SK-N-SH (cell line): ENCODE measurements at regions not wholly inside any gene's neighbourhood (a gene's known extent, or its start where the extent isn't known, plus 50 kb on each side); places are given as distances from the start of the nearest gene placed in this dataset.

Experiments used
- CTCF ChIA-PET: fragments of 300-600, 350-600 bp; formaldehyde crosslinking; extraction: SDS; loops from one replicate; lab custom pipeline; 2021; lab: Yijun Ruan, JAX
- POLR2A ChIA-PET: fragments of 350-600 bp; sonication (Branson Sonifier 250); formaldehyde crosslinking; extraction: SDS; loops from one replicate; lab custom pipeline; 2020; ENCODE audit warnings: antibody characterized with exemption, inconsistent platforms; lab: Yijun Ruan, JAX
- DNase-seq: peaks from one replicate; pipeline ENCODE4 v3.0.0; 2012
- H2AFZ ChIP-seq: fragments of 200-600 bp; sonication (generic); 2 replicates; pipeline ENCODE4 v1.8.1; 2016; ENCODE audit warnings: antibody characterized with exemption, mild to moderate bottlenecking, low read depth
- H3F3A ChIP-seq: fragments of 200-600 bp; sonication (generic); replicated peaks from 2 replicates; pipeline ENCODE3; 2016; ENCODE audit warnings: antibody characterized with exemption, mild to moderate bottlenecking; ENCODE audit not compliant: insufficient read depth
- H3K27ac ChIP-seq, 2 experiments: fragments of 200-500 bp in 1 of 2; fragments of 200-600 bp in 1 of 2; sonication (Bioruptor generic) in 1 of 2; sonication (generic), shearing (Covaris generic) in 1 of 2; 2 replicates each; pipeline versions ENCODE4 v1.5.1 to v1.6.1; 2014 to 2016; ENCODE audit warnings: low read depth in 2 of 2, inconsistent platforms in 1 of 2, low read length in 1 of 2, mild to moderate bottlenecking in 1 of 2, mixed read lengths in 1 of 2
- H3K27me3 ChIP-seq: fragments of 200-600 bp; sonication (generic), shearing (Covaris generic); 2 replicates; pipeline ENCODE4 v1.6.1; 2016; ENCODE audit warnings: mixed run types; ENCODE audit not compliant: insufficient read depth
- H3K36me3 ChIP-seq, 2 experiments: fragments of 200-500 bp in 1 of 2; fragments of 200-600 bp in 1 of 2; sonication (Bioruptor generic) in 1 of 2; sonication (generic) in 1 of 2; replicated peaks in 1 of 2; 2 replicates each; pipeline versions ENCODE3 to v1.5.1; 2014 to 2016; ENCODE audit warnings: low read length in 1 of 2, mild to moderate bottlenecking in 1 of 2; ENCODE audit not compliant: insufficient read depth in 2 of 2, control insufficient read depth in 1 of 2
- H3K4me1 ChIP-seq, 2 experiments: fragments of 200-500 bp in 1 of 2; fragments of 200-600 bp in 1 of 2; sonication (Bioruptor generic) in 1 of 2; sonication (generic), shearing (Covaris generic) in 1 of 2; 2 replicates each; pipeline versions ENCODE4 v1.5.1 to v1.6.1; 2014 to 2016; ENCODE audit warnings: low read depth in 1 of 2, low read length in 1 of 2, mixed run types in 1 of 2; ENCODE audit not compliant: insufficient read depth in 2 of 2, control insufficient read depth in 1 of 2
- H3K4me2 ChIP-seq: fragments of 200-600 bp; sonication (generic), shearing (Covaris generic); 2 replicates; pipeline ENCODE4 v1.6.1; 2017; ENCODE audit warnings: mixed run types
- H3K4me3 ChIP-seq, 2 experiments: fragments of 200-500 bp in 1 of 2; fragments of 200-600 bp in 1 of 2; sonication (Bioruptor generic) in 1 of 2; sonication (generic), shearing (Covaris generic) in 1 of 2; 2 replicates each; pipeline versions ENCODE4 v1.5.1 to v1.8.1; 2014 to 2016; ENCODE audit warnings: low read depth in 2 of 2, inconsistent platforms in 1 of 2, low read length in 1 of 2, mild to moderate bottlenecking in 1 of 2, mixed read lengths in 1 of 2, moderate library complexity in 1 of 2
- H3K79me2 ChIP-seq: fragments of 200-600 bp; sonication (generic); 2 replicates; pipeline ENCODE4 v1.8.1; 2017; ENCODE audit warnings: mild to moderate bottlenecking; ENCODE audit not compliant: insufficient read depth
- H3K9ac ChIP-seq: fragments of 200-600 bp; sonication (generic); 2 replicates; pipeline ENCODE4 v1.6.1; 2017; ENCODE audit warnings: mixed run types
- H3K9me2 ChIP-seq: fragments of 200-600 bp; sonication (generic); 2 replicates; pipeline ENCODE4 v1.6.1; 2017; ENCODE audit warnings: mixed run types
- H3K9me3 ChIP-seq: fragments of 200-600 bp; sonication (generic); 2 replicates; pipeline ENCODE4 v1.6.1; 2017; ENCODE audit warnings: mixed run types, mild to moderate bottlenecking, moderate library complexity
- H4K20me1 ChIP-seq: fragments of 200-600 bp; sonication (generic); 2 replicates; pipeline ENCODE4 v1.6.1; 2017; ENCODE audit warnings: mild to moderate bottlenecking, mixed run types; ENCODE audit not compliant: insufficient read depth
- CHD2 ChIP-seq: fragments of 150-350 bp; IDR thresholded peaks from 2 replicates; pipeline ENCODE4 v1.6.1; 2018; ENCODE audit warnings: low read length; ENCODE audit not compliant: partially characterized antibody
- CTCF ChIP-seq: fragments of 200-600 bp; sonication (generic); IDR thresholded peaks from 2 replicates; pipeline ENCODE4 v1.6.1; 2017; ENCODE audit warnings: antibody characterized with exemption, mild to moderate bottlenecking, moderate library complexity
- ELF1 ChIP-seq: IDR thresholded peaks from 2 replicates; pipeline ENCODE4 v1.4.0; 2012
- FOXJ3 ChIP-seq: sonication (generic); formaldehyde crosslinking; IDR thresholded peaks from 2 replicates; pipeline ENCODE4 v1.5.1; 2020; ENCODE audit warnings: mild to moderate bottlenecking, missing genetic modification reagents
- GABPA ChIP-seq: IDR thresholded peaks from 2 replicates; pipeline ENCODE4 v1.4.0; 2012; ENCODE audit warnings: low read depth, mild to moderate bottlenecking
- GATA2 ChIP-seq: sonication (generic); formaldehyde crosslinking; IDR thresholded peaks from 2 replicates; pipeline ENCODE4 v1.5.0; 2020; ENCODE audit warnings: mild to moderate bottlenecking, missing genetic modification reagents
- MAX ChIP-seq: IDR thresholded peaks from 2 replicates; pipeline ENCODE4 v1.4.0; 2012; ENCODE audit warnings: low read depth
- MEF2A ChIP-seq: IDR thresholded peaks from 2 replicates; pipeline ENCODE4 v1.4.0; 2012; ENCODE audit warnings: low read depth, borderline replicate concordance
- NFIC ChIP-seq: IDR thresholded peaks from 2 replicates; pipeline ENCODE4 v1.4.0; 2012; ENCODE audit warnings: borderline replicate concordance
- PBX3 ChIP-seq: IDR thresholded peaks from 2 replicates; pipeline ENCODE4; 2012
- POLR2AphosphoS5 ChIP-seq: IDR thresholded peaks from 2 replicates; pipeline ENCODE4 v1.6.1; 2012; ENCODE audit warnings: low read depth, low read length
- RCOR1 ChIP-seq: fragments of 150-350 bp; IDR thresholded peaks from 2 replicates; pipeline ENCODE4 v1.6.1; 2017; ENCODE audit warnings: antibody characterized with exemption, low read length
- REST ChIP-seq: IDR thresholded peaks from 2 replicates; pipeline ENCODE4 v1.6.1; 2012; ENCODE audit warnings: mild to moderate bottlenecking, low read depth, low read length, moderate library complexity
- RFX5 ChIP-seq: IDR thresholded peaks from 2 replicates; pipeline ENCODE4 v1.6.1; 2012; ENCODE audit warnings: mild to moderate bottlenecking, improper control_type of control experiment, low read length
- SMC3 ChIP-seq: IDR thresholded peaks from 2 replicates; pipeline ENCODE4 v1.6.1; 2012; ENCODE audit warnings: low read depth, low read length, improper control_type of control experiment
- TAF1 ChIP-seq: IDR thresholded peaks from 2 replicates; pipeline ENCODE4 v1.6.1; 2012; ENCODE audit warnings: low read depth, mild to moderate bottlenecking, low read length, moderate library complexity, borderline replicate concordance
- USF1 ChIP-seq: IDR thresholded peaks from 2 replicates; pipeline ENCODE4 v1.4.0; 2012; ENCODE audit warnings: low read depth, borderline replicate concordance
- ZBTB33 ChIP-seq: IDR thresholded peaks from 2 replicates; pipeline ENCODE4 v1.4.0; 2012; ENCODE audit warnings: low read depth, borderline replicate concordance
- WGBS: methylation state at CpG from one replicate; pipeline ENCODE4 v1.1.6; 2017; ENCODE audit warnings: low lambda C conversion rate; 5-methylcytosine and 5-hydroxymethylcytosine counted together

GRCh38 chr5:143646961-143647360, 165.0 kb upstream of the HMHB1 start (continued):
- TF ChIP-seq CTCF (no peak), TAF1 (no peak)

GRCh38 chr5:143645356-143645755, 166.6 kb upstream of the HMHB1 start:
- 96% methylated on average over 5 of the region's 6 CpGs for WGBS
- CTCF ChIA-PET = no interaction called here
- H3K36me3 ChIP-seq = no peaks in the 10 kb centered on the region
- H3K27ac ChIP-seq = no peak overlapping the region
- no peak overlapping the region for H3K9ac ChIP-seq
- H3K9me2 ChIP-seq = no peaks in the 10 kb centered on the region
- H3K27me3 ChIP-seq = no peaks in the 10 kb centered on the region
- no peaks in the 10 kb centered on the region for H3K9me3 ChIP-seq
- TF ChIP-seq TAF1 (no peak), GABPA (no peak), SMC3 (no peak), FOXJ3 (CRISPR knock-in tag) (no peak), RFX5 (no peak), ELF1 (no peak), PBX3 (no peak), NFIC (no peak), MAX (no peak), ZBTB33 (no peak), GATA2 (CRISPR knock-in tag) (no peak), POLR2AphosphoS5 (no peak), RCOR1 (no peak), USF1 (no peak), REST (no peak), CHD2 (no peak), MEF2A (no peak)
- H3K4me3 ChIP-seq = no peak overlapping the region
- DNase-seq = no peak
- no peak overlapping the region for H3K4me2 ChIP-seq
- POLR2A ChIA-PET = no interaction called here
- no peaks in the 10 kb centered on the region for H3K79me2 ChIP-seq
- no peaks in the 10 kb centered on the region for H4K20me1 ChIP-seq
- no peak overlapping the region for H2AFZ ChIP-seq
- no peaks in the 10 kb centered on the region for H3K4me1 ChIP-seq
- no peaks in the 10 kb centered on the region for H3F3A ChIP-seq
